ENCODE measurements at regions not wholly inside any gene's neighbourhood (a gene's known extent, or its start where the extent isn't known, plus 50 kb on each side); places are given as distances from the start of the nearest gene placed in this dataset.

GRCh38 chr20:10920396-10920795 lies 246.6 kb upstream of the JAG1 start:
- TF ChIP-seq ZFP3 (CRISPR knock-in tag; IDR thresholded peaks at IDR 0.05) (no peak), TCF4 (CRISPR knock-in tag; IDR thresholded peaks at IDR 0.05; ENCODE audit: borderline replicate concordance) (no peak), ZNF565 (CRISPR knock-in tag; conservative IDR thresholded peaks at IDR 0.05; ENCODE audit: low read depth) (no peak), OSR1 (CRISPR knock-in tag; IDR thresholded peaks at IDR 0.05) (no peak), ESRRG (CRISPR knock-in tag; IDR thresholded peaks at IDR 0.05) (no peak), TSHZ2 (CRISPR knock-in tag; IDR thresholded peaks at IDR 0.05) (no peak), CREB5 (CRISPR knock-in tag; IDR thresholded peaks at IDR 0.05; ENCODE audit: low read depth) (no peak)
